Panc1 (cell line): ENCODE measurements at regions not wholly inside any gene's neighbourhood (a gene's known extent, or its start where the extent isn't known, plus 50 kb on each side); places are given as distances from the start of the nearest gene placed in this dataset.

Source experiments
- POLR2AphosphoS5 ChIP-seq: IDR thresholded peaks from 2 replicates; pipeline ENCODE4 v1.6.1; 2012; ENCODE audit warnings: mild to moderate bottlenecking, low read depth, low read length, moderate library complexity
- REST ChIP-seq, 2 experiments: IDR thresholded peaks; 2 replicates each; pipeline ENCODE4 v1.6.1; 2011 to 2012; ENCODE audit warnings: low read depth in 2 of 2, control low read depth in 1 of 2, low read length in 1 of 2, mild to moderate bottlenecking in 1 of 2, moderate library complexity in 1 of 2; ENCODE audit not compliant: insufficient read depth in 1 of 2
- SIN3A ChIP-seq: IDR thresholded peaks from 2 replicates; pipeline ENCODE4 v1.6.1; 2012; ENCODE audit warnings: low read depth, mild to moderate bottlenecking, low read length, moderate library complexity, borderline replicate concordance; ENCODE audit not compliant: insufficient read depth
- TCF7L2 ChIP-seq: IDR thresholded peaks from 2 replicates; pipeline ENCODE4 v1.6.1; 2011; ENCODE audit warnings: mild to moderate bottlenecking, low read depth, low read length, inconsistent platforms
- TF ChIP-seq, protein P1 (sequence below): fragments of 450-650 bp; IDR thresholded peaks from 2 replicates; pipeline ENCODE4 v1.5.1; 2017; ENCODE audit warnings: mild to moderate bottlenecking

- TF ChIP-seq POLR2AphosphoS5 (no peak), REST (IDR thresholded peaks at IDR 0.05; ENCODE audit: insufficient read depth in 1 of 2, low read depth in 2 of 2, low read length in 1 of 2) (no peak), SIN3A (no peak), TCF7L2 (no peak)
- TF ChIP-seq, protein P1, sequence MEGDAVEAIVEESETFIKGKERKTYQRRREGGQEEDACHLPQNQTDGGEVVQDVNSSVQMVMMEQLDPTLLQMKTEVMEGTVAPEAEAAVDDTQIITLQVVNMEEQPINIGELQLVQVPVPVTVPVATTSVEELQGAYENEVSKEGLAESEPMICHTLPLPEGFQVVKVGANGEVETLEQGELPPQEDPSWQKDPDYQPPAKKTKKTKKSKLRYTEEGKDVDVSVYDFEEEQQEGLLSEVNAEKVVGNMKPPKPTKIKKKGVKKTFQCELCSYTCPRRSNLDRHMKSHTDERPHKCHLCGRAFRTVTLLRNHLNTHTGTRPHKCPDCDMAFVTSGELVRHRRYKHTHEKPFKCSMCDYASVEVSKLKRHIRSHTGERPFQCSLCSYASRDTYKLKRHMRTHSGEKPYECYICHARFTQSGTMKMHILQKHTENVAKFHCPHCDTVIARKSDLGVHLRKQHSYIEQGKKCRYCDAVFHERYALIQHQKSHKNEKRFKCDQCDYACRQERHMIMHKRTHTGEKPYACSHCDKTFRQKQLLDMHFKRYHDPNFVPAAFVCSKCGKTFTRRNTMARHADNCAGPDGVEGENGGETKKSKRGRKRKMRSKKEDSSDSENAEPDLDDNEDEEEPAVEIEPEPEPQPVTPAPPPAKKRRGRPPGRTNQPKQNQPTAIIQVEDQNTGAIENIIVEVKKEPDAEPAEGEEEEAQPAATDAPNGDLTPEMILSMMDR = no peak
These were observed 210.7 kb upstream of the SLC24A2 start for GRCh38 chr9:19999491-20000057.
